NCI-H446 treated with DMSO at 0.1 percent for 48 hours (cell line): ENCODE measurements at regions not wholly inside any gene's neighbourhood (a gene's known extent, or its start where the extent isn't known, plus 50 kb on each side); places are given as distances from the start of the nearest gene placed in this dataset.
A peak's percentile ranks its signal among the peaks of the same experiment; 100 is the strongest.

ENCODE experiments used
- DNase-seq: peaks from one replicate; lab custom pipeline; 2025; lab: John Stamatoyannopoulos, UW

GRCh38 chr18:41540237-41540871 is 414.7 kb upstream of the PIK3C3 start:
- DNase-seq, result no peak

DNA sequence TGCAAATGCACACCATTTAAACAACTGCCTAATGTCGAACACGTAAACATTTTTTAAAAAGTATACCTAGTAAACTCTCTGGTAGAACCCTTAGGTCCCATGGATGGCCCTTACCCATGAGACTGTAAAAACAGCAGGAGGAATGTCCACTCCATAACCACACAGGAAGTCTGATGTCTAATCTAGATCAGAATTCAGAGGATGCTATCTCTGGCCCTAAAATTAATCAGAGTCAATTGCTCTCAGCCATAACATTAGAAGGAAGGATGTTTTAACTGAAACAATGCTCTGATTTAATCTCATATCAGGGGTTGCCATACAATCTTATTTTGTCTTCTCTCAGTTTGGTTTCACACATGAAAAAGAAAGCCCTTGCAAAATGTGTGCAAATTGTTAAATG is 416.3 kb upstream of the PIK3C3 start:
- no peak for DNase-seq

DNA sequence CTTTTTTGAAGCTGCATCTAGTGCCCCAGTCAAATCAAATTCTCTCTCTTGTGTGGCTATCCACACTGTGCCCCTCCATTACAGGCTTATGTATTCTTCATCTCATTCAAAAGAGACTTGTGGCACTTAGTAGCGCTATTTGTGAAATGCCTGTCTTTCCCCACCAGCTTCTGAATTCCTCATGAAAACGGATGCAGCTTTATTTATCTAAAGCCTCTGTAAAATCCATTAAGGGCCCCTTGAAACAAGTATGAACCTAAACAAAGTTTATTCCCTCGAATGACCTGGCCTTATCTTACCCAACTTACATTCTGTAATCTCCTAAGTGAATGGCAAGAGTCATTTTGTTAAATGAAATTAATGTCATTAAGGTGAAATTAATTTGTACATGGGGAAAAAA is 417.4 kb upstream of the PIK3C3 start:
- no peak for DNase-seq

DNA sequence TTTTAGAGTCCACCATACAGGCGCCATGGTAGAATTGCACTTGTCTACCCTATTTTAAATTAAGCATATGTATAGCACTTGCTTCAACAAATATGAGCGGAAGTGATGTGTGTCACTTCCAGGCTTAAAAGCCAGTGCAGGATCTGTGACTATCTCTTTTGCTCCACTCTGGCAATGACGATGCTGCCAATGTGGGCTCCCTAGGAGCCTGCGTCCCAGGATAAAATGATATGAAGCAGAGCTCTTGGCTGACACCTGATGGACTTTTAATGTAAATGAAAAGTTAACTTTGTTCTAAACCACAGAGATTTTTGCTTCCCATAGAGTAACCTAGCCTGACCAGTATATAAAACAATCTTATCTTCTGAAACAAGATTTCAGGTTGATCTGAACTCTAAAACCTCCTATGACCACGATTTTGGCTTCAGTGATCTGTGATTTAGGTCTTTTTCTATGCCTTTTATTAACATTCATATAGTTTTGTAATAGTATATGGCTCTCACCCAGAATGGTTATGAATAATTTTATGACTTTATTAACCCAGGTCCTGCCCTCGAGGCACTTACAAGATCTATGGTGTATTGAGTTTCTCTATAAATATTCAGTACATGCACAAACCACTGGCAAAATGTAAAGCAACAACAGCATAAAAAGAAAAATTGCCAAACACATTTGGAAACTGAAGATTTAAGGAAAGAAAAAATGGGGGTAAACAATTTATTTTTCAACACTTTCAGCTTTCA is 422.5 kb upstream of the PIK3C3 start:
- DNase-seq, result peak; percentile 23

DNA sequence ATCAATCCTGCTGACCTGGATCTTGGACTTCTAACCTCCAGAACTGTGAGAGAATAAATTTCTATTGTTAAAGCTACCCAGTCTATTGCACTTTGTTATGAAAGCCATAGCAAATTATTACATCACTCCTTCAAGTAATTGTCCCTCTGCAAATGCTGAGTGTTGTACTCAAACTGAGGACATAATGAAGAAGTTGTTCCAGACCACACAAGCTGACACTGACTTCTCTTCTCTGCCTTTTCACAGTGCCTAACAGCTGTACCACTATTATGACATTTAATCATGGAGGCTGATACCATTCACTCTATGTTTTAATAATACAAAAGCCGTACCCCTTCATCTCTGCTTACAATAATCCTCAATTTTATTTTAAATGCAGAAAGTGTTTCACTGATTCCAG is 424.1 kb upstream of the PIK3C3 start:
- no peak for DNase-seq

GRCh38 chr18:41529093-41529492 is 425.9 kb upstream of the PIK3C3 start:
- DNase-seq, result no peak

- no peak for DNase-seq
Measured at GRCh38 chr18:41526054-41526453, 429.0 kb upstream of the PIK3C3 start.

DNA sequence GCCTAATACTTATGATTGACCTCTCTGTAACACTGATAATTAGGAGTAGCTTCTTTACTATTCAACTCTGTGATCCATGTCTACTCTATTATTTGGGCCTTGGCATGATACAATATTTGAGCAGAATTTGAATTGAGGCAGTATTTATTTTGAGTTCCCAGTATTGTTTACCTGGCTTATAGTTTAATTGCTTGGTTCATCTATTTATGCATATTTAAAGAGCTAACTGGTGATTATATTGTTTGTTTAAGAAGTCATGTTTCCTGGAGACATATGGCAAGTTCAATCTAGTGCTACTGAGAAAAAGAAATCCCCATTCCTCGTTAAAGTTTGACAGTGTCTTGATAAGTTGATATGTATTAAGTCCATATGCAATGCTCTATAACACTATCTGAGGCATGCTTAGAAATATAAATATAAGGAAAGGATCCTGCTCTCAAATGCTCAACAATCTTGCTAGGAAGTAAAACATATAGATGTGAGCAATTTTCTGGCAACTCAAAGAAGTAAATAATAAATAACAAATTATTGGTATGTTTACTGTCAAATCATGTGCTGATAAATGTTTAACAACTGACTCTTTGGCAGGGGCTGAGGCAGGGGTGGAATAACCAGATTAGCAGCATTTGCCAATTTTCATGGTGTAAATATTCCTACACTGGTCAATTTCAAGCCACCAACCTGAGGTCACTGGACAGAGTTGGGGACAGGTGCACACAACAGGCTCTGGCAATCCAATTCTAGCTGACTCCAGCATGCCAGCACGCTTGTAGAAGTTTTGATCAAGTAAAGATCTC is 430.2 kb upstream of the PIK3C3 start:
- no peak for DNase-seq

- no peak for DNase-seq
Measured at GRCh38 chr18:41517142-41517541, 437.9 kb upstream of the PIK3C3 start.

- peak; percentile 13 for DNase-seq
Measured at GRCh38 chr18:41513438-41513837, 441.6 kb upstream of the PIK3C3 start.

DNA sequence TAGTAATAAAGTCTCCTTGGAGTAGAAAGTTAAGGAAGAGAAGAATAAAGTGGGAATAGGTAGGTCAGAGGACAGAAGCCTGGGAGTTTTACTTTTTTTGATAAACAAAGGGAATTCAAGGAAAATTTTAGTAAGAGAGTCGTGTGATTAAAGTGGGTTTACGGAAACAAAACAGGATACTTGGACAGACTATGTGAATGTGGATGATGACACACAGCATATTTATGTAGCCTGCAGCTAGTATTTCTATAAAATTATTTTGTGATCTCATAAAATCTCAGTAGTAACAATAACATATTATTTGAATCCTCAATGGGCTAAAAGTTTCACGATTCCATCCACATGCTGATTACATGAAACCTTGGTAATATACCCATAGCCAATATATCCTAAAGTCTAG is 450.7 kb upstream of the PIK3C3 start:
- no peak for DNase-seq

DNA sequence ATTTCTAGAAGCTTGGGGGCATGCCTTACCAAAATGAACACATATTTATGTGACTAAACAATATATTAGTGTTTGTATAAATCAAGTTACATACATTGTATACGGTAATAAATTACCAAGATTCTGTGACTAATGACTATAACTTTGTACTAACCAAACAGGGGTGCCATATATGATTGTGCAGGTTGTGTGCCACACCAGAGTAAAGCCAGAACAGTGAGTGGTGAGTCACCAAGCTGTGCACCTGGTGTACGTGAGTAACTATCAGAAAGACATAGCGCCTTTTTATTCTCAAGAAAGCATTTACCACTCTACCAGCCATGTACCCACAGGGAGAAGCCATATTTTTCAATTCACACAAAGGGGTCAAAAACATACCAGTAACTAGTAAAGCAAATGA is 453.2 kb upstream of the PIK3C3 start:
- DNase-seq, result no peak

DNA sequence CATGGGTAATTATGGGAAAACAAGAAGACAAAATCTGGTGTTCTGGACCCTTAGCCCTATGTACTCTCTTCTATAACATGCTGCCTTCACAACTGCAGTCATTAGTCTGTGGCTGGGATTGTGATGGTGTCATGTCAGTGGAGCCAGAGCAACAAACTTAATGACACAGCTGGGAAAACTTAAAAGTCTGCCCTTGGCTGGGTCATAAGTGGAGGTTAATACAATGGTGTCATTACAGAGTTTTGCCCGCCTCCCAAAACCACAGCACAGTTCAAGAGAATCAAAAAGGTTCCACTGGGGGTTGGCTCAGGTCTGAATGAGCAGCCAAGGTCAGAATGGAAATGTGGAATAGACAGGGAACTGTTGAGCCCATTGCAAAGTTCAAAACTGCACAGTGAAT is 455.7 kb upstream of the PIK3C3 start:
- no peak for DNase-seq

GRCh38 chr18:41490861-41491260 is 464.2 kb upstream of the PIK3C3 start:
- no peak for DNase-seq

DNA sequence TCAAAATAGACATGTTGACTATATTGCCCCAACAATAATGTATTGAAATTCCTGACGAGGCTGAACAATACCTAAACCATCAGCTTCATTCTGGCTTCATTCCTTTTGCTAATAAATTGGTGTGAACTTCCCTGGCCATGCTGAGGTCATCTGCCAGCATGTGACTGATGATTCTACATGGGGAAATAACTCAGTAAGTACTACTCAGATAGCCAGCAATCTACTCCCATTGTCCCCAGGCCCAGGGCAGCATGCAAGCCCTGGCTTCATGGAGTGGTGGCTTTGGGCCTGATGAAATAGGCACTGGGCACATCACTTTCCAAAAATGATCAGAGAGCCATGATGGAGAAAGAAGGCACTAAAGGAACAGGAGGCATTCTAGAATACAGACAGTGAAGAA is 468.5 kb upstream of the PIK3C3 start:
- DNase-seq, result no peak

DNA sequence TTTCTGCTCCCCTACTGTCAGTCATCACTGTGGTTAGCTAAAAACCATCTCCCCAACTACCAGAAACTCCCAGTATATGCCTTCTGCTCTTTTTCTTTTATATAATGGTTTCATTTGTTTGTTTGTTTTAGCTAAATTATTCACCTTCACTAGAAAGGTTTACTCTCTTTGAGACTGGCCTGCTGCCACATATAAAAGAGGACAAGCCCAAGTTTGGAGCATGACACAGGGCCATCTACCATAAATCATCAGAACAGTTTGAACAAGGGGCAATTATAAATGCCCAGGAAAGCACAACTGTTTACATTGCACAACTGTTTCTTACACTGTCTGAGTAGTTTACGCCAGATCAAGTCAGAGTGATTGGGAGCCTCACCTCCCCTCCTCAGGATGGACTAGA is 471.0 kb upstream of the PIK3C3 start:
- peak; percentile 46 for DNase-seq

- peak; percentile 93 for DNase-seq
Measured at GRCh38 chr18:41482501-41482900, 472.5 kb upstream of the PIK3C3 start.

DNA sequence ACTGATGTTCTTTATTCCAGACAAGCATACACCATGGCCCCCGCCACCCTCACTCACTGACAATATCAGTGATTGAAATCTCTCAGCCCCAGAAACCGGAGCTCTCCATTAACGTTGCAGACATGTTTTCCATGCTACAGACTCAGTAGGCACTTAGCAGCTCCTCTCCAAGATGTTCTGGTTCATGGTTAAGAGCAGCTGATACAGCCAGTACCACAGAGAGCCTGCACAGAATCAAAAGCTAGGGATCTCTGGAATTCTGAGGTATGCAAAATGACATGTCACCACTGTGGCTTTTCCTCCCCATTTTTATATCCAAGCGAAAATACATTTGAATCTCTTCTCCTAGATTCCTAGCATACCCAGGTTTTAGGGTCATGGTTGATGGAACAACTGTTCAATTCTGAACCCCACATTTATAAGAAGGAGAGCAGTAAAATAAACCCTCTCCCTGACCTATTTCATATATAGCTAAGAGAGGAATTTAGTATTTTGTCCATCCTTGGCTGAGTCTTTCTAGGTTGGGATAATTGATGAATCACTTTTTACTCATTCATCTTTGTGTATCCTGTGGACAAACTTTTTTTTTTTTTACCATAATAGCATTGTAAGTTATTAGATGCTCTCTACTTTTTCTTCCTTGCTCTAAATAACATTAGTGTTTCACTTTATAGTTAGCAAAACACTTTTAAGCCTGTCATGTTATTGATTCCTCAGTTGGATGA is 488.4 kb upstream of the PIK3C3 start:
- DNase-seq, result no peak

DNA sequence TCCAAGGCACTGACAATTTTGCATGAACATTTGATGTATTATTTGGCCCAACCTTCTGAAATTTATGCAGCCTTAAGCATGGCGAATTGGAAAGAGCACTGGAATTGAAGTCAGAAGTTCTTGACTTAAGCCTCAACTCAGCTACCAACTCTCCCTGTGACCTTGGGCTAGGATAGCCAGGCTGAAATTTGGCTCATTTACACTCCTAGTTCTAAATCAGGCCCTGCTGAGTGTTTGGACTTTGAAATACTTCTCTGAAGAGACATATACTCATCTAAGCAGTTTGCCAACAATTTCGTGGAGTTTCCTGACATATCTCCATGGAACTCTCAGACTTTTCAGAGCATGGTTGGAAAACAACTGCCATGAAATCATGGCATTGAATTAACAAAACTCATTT is 489.6 kb upstream of the PIK3C3 start:
- peak; percentile 75 for DNase-seq

DNA sequence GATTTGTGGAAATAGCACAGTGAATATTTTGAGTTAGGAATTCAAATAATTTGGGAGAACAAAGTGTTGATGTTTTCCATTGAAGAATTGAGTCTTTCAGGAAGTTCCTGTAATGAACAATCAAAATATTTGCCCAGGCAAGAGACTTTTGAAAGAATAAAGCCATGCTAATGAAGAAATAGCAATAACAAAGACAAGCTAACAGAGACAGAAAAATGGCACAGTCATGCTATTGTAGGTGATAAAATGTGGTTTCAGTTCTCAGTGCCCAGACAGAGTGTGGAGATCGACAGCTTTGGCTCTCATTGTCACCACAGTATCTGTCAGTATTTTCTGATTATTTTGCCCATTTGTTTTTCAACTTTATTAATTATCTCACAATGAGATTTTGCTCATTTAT is 490.8 kb upstream of the PIK3C3 start:
- no peak for DNase-seq

DNA sequence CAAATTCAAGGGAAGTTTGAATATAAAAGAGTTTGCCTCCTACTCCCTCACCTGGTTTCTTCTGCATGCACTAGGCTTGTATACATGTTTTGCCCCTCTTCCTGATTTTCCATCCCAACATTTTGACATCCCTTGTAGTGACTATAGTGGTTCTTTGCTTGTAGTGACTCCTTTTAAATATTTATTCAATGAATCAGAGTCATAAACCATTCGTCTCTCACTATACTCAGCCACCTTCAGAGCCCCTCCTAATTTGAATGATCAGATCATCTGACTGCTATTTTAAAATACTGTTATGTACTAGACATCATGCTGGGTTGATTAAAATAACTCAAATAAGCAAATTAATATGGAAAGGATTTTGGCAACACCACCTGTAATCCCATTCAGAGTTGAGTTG is 492.1 kb upstream of the PIK3C3 start:
- DNase-seq, result no peak

DNA sequence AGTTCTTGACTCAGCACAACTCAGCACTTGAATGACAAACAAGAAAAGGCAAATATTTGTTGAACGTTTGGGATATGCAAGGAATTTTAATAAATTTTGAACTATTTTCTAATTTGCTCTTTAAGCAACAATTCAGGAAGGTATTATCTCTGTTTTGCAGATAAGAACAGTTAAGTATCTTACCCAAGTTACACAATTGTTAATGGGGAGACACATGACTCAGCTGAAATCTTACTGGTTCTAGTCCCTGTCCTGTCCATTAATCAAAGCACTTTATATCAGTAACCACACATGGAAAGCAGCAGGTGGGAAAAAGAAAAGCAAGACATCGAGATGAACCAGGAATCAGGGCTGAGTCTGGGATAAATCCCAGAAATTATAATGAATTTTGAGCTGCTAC is 493.9 kb upstream of the PIK3C3 start:
- no peak for DNase-seq

GRCh38 chr18:41459656-41460055 is 495.4 kb upstream of the PIK3C3 start:
- DNase-seq, result no peak
